Loucy (cell line): ENCODE measurements at regions not wholly inside any gene's neighbourhood (a gene's known extent, or its start where the extent isn't known, plus 50 kb on each side); places are given as distances from the start of the nearest gene placed in this dataset.

ENCODE experiments used
- H2AFZ ChIP-seq: fragments of 200-600 bp; sonication (generic); 2 replicates; pipeline ENCODE4 v1.6.0; 2016; ENCODE audit warnings: antibody characterized with exemption, mild to moderate bottlenecking, low read length, moderate library complexity
- H3F3A ChIP-seq: fragments of 200-600 bp; 2 replicates; pipeline ENCODE4 v1.6.0; 2016; ENCODE audit warnings: antibody characterized with exemption, low read depth, mild to moderate bottlenecking
- H3K27me3 ChIP-seq: fragments of 200-600 bp; sonication (generic); 2 replicates; pipeline ENCODE4 v1.6.1; 2014; ENCODE audit warnings: low read length, mild to moderate bottlenecking; ENCODE audit not compliant: insufficient read depth, poor library complexity, severe bottlenecking
- H3K36me3 ChIP-seq: fragments of 200-600 bp; sonication (generic); 2 replicates; pipeline ENCODE4 v1.6.1; 2016; ENCODE audit warnings: low read length; ENCODE audit not compliant: insufficient read depth
- H3K4me1 ChIP-seq: fragments of 200-600 bp; sonication (generic); 2 replicates; pipeline ENCODE4 v1.5.1; 2014; ENCODE audit warnings: low read length, mild to moderate bottlenecking; ENCODE audit not compliant: insufficient read depth, poor library complexity, severe bottlenecking
- H3K4me2 ChIP-seq: fragments of 200-600 bp; sonication (generic); 2 replicates; pipeline ENCODE4 v1.6.0; 2014; ENCODE audit warnings: antibody characterized with exemption, low read length, low read depth, mild to moderate bottlenecking; ENCODE audit not compliant: poor library complexity, severe bottlenecking
- H3K4me3 ChIP-seq: fragments of 200-600 bp; sonication (generic); 2 replicates; pipeline ENCODE4 v1.5.1; 2014; ENCODE audit warnings: low read length, mild to moderate bottlenecking, mixed read lengths; ENCODE audit not compliant: poor library complexity, severe bottlenecking
- H3K79me2 ChIP-seq: fragments of 200-600 bp; sonication (generic); 2 replicates; pipeline ENCODE4 v1.6.1; 2014; ENCODE audit warnings: low read length; ENCODE audit not compliant: insufficient read depth
- H3K9ac ChIP-seq: fragments of 200-600 bp; sonication (generic); 2 replicates; pipeline ENCODE4 v1.6.0; 2014; ENCODE audit warnings: mild to moderate bottlenecking, low read depth, low read length, moderate library complexity; ENCODE audit not compliant: poor library complexity, severe bottlenecking
- H3K9me2 ChIP-seq: fragments of 200-600 bp; sonication (generic); replicated peaks from 2 replicates; pipeline ENCODE4 v1.6.1; 2016; ENCODE audit warnings: low read depth, low read length, mixed read lengths
- H3K9me3 ChIP-seq: fragments of 200-600 bp; sonication (generic); 2 replicates; pipeline ENCODE4 v1.6.1; 2014; ENCODE audit warnings: mild to moderate bottlenecking, antibody characterized with exemption, low read length, low read depth; ENCODE audit not compliant: insufficient read depth
- H4K20me1 ChIP-seq: fragments of 200-600 bp; sonication (generic); 2 replicates; pipeline ENCODE4 v1.6.0; 2014; ENCODE audit warnings: antibody characterized with exemption, low read length, mild to moderate bottlenecking; ENCODE audit not compliant: insufficient read depth, poor library complexity, severe bottlenecking
- EZH2phosphoT487 ChIP-seq: fragments of 200-600 bp; IDR thresholded peaks from 2 replicates; pipeline ENCODE4 v1.6.1; 2018; ENCODE audit warnings: antibody characterized with exemption, mild to moderate bottlenecking, moderate library complexity, borderline replicate concordance
- TF ChIP-seq, protein P1 (sequence below): fragments of 200-600 bp; sonication (generic); conservative IDR thresholded peaks from 2 replicates; pipeline ENCODE4 v1.5.1; 2014; ENCODE audit warnings: mild to moderate bottlenecking, antibody characterized with exemption, low read length

DNA sequence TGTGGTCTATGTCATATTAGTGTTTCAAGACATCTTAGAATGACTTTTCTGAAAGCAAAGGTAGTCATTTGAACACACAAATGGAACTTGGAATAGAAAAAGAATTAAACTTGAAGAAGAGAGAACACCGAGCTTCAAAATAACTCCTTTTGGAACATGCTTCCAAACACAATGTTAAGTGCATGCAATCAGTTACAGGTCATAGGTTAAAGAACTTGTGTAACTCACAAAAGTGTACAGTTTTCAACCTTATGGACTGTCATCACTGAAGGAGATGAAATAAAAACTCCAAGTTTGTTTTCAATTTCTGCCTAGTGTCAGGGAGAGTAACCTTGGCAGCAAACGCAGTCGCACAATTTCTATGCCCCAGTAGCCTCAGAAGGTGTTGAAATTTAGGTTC lies 192.9 kb upstream of the NECTIN3 start:
- no peaks in the 10 kb centered on the region for H3K27me3 ChIP-seq

GRCh38 chr3:110881069-110881468 lies 190.5 kb upstream of the NECTIN3 start:
- no peak overlapping the region for H3K9ac ChIP-seq
- H2AFZ ChIP-seq: no peak overlapping the region
- no peaks in the 10 kb centered on the region for H3K4me1 ChIP-seq
- no peaks in the 10 kb centered on the region for H3K36me3 ChIP-seq
- no peak overlapping the region for H3K4me2 ChIP-seq
- no peak for TF ChIP-seq EZH2phosphoT487
- TF ChIP-seq, protein P1, sequence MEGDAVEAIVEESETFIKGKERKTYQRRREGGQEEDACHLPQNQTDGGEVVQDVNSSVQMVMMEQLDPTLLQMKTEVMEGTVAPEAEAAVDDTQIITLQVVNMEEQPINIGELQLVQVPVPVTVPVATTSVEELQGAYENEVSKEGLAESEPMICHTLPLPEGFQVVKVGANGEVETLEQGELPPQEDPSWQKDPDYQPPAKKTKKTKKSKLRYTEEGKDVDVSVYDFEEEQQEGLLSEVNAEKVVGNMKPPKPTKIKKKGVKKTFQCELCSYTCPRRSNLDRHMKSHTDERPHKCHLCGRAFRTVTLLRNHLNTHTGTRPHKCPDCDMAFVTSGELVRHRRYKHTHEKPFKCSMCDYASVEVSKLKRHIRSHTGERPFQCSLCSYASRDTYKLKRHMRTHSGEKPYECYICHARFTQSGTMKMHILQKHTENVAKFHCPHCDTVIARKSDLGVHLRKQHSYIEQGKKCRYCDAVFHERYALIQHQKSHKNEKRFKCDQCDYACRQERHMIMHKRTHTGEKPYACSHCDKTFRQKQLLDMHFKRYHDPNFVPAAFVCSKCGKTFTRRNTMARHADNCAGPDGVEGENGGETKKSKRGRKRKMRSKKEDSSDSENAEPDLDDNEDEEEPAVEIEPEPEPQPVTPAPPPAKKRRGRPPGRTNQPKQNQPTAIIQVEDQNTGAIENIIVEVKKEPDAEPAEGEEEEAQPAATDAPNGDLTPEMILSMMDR: peak; percentile 66
- no peaks in the 10 kb centered on the region for H3K9me2 ChIP-seq
- H3K9me3 ChIP-seq: no peaks in the 10 kb centered on the region
- no peaks in the 10 kb centered on the region for H4K20me1 ChIP-seq
- no peaks in the 10 kb centered on the region for H3K27me3 ChIP-seq
- H3F3A ChIP-seq: no peaks in the 10 kb centered on the region
- H3K79me2 ChIP-seq: no peaks in the 10 kb centered on the region
- H3K4me3 ChIP-seq: no peak overlapping the region

More for the DNA sequence above, 192.9 kb upstream of the NECTIN3 start:
- no peak overlapping the region for H2AFZ ChIP-seq
- H4K20me1 ChIP-seq: no peaks in the 10 kb centered on the region
- no peaks in the 10 kb centered on the region for H3F3A ChIP-seq
- peaks cover 3% of the 10 kb centered on the region; the same call in 1 of the 2 replicates for H3K9me3 ChIP-seq
- no peaks in the 10 kb centered on the region for H3K4me1 ChIP-seq
- H3K9ac ChIP-seq: no peak overlapping the region
- TF ChIP-seq EZH2phosphoT487: no peak
- TF ChIP-seq, protein P1: no peak
- H3K4me2 ChIP-seq: no peak overlapping the region
- no peak overlapping the region for H3K4me3 ChIP-seq
- H3K79me2 ChIP-seq: no peaks in the 10 kb centered on the region
- H3K36me3 ChIP-seq: no peaks in the 10 kb centered on the region
- no peaks in the 10 kb centered on the region for H3K9me2 ChIP-seq

DNA sequence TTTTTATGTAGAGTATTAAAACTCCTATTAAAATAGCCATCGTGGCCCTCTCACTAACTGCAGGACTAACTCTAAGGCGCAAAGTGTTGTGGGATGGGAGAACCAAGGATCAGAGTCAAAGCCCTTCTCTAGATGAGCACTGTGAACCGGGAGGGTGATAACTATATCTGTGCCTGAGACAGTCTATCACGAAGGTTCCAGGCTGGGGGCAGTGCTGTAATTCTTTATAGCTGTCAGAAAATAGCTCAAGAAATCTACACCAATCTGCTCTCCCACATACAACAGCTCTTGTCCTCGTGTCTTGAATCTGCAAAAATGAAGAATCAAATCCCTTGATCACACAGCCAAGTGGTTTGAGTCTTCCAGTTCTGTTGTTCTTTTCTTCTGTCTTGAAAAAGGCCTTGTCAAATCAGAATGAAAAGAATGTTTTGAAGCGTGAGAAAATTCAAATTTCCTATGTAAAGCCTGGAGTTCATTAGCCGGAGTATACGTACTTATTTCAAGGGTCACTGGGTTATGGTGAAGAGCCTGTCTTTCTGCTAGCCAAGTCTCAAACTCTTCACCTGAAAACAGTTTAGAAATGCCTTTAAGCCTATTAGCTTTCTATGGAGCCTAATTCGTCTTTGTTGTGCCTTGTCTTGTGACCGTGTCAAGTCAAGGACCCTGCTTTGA lies 185.3 kb upstream of the NECTIN3 start:
- Histone ChIP-seq H4K20me1 (no peaks in the 10 kb centered on the region), H2AFZ (no peak overlapping the region), H3F3A (no peaks in the 10 kb centered on the region), H3K79me2 (no peaks in the 10 kb centered on the region), H3K4me3 (no peak overlapping the region), H3K27me3 (no peaks in the 10 kb centered on the region), H3K9ac (no peak overlapping the region), H3K4me2 (no peak overlapping the region), H3K4me1 (no peaks in the 10 kb centered on the region), H3K9me3 (no peaks in the 10 kb centered on the region), H3K9me2 (no peaks in the 10 kb centered on the region), H3K36me3 (no peaks in the 10 kb centered on the region)
- no peak for TF ChIP-seq EZH2phosphoT487
- TF ChIP-seq, protein P1: no peak
